ENCODE measurements at regions not wholly inside any gene's neighbourhood (a gene's known extent, or its start where the extent isn't known, plus 50 kb on each side); places are given as distances from the start of the nearest gene placed in this dataset.

DNA sequence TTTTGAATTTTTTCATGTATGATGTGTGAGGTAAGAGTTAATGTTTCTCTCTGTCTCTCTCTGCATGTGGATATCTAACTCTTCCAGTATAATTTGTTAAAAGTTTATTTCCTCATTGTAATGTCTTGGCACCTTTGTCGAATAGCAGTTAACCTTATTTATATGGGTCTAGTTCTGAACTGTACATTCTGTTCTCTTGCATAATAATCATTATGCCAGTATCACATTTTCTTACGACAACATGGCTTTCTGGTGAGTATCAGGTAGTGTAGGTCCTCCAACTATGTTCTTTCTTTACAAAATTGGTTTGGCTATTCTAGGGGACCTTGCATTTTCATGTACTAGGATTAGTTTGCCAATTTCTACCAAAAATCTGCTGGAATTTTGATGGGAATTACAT, 337.0 kb upstream of the FZD8 start:
- intact Hi-C loops (cut with micrococcal nuclease; ENCODE audit: unreplicated experiment): no loop called here
- DNase-seq (ENCODE audit: low read depth, low spot score) (no peak), ATAC-seq (no peak), FAIRE-seq (no peak)
- RAD21 ChIA-PET (ENCODE audit: unreplicated experiment): no interaction called here
- Histone ChIP-seq H2AFZ (ENCODE audit: control insufficient read depth, low read depth, low read length) (no peak overlapping the region), H3K27me3 (replicated peaks in 1 of 2; ENCODE audit: control insufficient read depth in 2 of 2, insufficient read depth in 2 of 2, low read length in 1 of 2) (no peaks in the 10 kb centered on the region), H3K79me2 (ENCODE audit: control insufficient read depth, insufficient read depth, low read length) (no peaks in the 10 kb centered on the region), H3K9ac (ENCODE audit: control insufficient read depth, insufficient read depth, low read length) (no peak overlapping the region), H3K4me1 (ENCODE audit: control insufficient read depth, insufficient read depth, low read length) (no peaks in the 10 kb centered on the region), H3K9me3 (replicated peaks; ENCODE audit: control insufficient read depth, insufficient read depth, low read length) (no peaks in the 10 kb centered on the region), H4K20me1 (ENCODE audit: control insufficient read depth, insufficient read depth) (no peaks in the 10 kb centered on the region), H3K4me2 (ENCODE audit: control insufficient read depth, insufficient read depth) (no peak overlapping the region), H3K36me3 (ENCODE audit: control insufficient read depth in 2 of 2, insufficient read depth in 2 of 2, low read length in 1 of 2) (no peaks in the 10 kb centered on the region), H3K27ac (ENCODE audit: control insufficient read depth, insufficient read depth) (no peak overlapping the region), H3K4me3 (no peak overlapping the region)
- no TSS peak for BruUV-seq (replicated peaks)
- 18% methylated on average over 2 of the region's 2 CpGs for WGBS (ENCODE audit: insufficient coverage, insufficient replicate concordance, low lambda C conversion rate, missing lambda C conversion rate)
- TF ChIP-seq RCOR1 (conservative IDR thresholded peaks at IDR 0.05; ENCODE audit: low read depth, low read length) (no peak), NRF1 (conservative IDR thresholded peaks at IDR 0.05; ENCODE audit: low read depth, low read length) (no peak), CREM (IDR thresholded peaks at IDR 0.05; ENCODE audit: low read depth) (no peak), HDGF (IDR thresholded peaks at IDR 0.05) (no peak), HDAC2 (IDR thresholded peaks at IDR 0.05) (no peak), PAX8 (IDR thresholded peaks at IDR 0.05) (no peak), ZNF274 (IDR thresholded peaks at IDR 0.05; ENCODE audit: insufficient read depth, insufficient read length) (no peak), JUNB (IDR thresholded peaks at IDR 0.05) (no peak), RBBP5 (conservative IDR thresholded peaks at IDR 0.05) (no peak), ZSCAN29 (IDR thresholded peaks at IDR 0.05) (no peak), IKZF1 (conservative IDR thresholded peaks at IDR 0.05) (no peak), POLR2A (IDR thresholded peaks at IDR 0.05; ENCODE audit: low read depth, low read length) (no peak), YBX1 (IDR thresholded peaks at IDR 0.05) (no peak)
- TF ChIP-seq, protein P1, sequence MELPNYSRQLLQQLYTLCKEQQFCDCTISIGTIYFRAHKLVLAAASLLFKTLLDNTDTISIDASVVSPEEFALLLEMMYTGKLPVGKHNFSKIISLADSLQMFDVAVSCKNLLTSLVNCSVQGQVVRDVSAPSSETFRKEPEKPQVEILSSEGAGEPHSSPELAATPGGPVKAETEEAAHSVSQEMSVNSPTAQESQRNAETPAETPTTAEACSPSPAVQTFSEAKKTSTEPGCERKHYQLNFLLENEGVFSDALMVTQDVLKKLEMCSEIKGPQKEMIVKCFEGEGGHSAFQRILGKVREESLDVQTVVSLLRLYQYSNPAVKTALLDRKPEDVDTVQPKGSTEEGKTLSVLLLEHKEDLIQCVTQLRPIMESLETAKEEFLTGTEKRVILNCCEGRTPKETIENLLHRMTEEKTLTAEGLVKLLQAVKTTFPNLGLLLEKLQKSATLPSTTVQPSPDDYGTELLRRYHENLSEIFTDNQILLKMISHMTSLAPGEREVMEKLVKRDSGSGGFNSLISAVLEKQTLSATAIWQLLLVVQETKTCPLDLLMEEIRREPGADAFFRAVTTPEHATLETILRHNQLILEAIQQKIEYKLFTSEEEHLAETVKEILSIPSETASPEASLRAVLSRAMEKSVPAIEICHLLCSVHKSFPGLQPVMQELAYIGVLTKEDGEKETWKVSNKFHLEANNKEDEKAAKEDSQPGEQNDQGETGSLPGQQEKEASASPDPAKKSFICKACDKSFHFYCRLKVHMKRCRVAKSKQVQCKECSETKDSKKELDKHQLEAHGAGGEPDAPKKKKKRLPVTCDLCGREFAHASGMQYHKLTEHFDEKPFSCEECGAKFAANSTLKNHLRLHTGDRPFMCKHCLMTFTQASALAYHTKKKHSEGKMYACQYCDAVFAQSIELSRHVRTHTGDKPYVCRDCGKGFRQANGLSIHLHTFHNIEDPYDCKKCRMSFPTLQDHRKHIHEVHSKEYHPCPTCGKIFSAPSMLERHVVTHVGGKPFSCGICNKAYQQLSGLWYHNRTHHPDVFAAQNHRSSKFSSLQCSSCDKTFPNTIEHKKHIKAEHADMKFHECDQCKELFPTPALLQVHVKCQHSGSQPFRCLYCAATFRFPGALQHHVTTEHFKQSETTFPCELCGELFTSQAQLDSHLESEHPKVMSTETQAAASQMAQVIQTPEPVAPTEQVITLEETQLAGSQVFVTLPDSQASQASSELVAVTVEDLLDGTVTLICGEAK (IDR thresholded peaks at IDR 0.05; ENCODE audit: borderline replicate concordance): no peak
- TF ChIP-seq, protein P2, sequence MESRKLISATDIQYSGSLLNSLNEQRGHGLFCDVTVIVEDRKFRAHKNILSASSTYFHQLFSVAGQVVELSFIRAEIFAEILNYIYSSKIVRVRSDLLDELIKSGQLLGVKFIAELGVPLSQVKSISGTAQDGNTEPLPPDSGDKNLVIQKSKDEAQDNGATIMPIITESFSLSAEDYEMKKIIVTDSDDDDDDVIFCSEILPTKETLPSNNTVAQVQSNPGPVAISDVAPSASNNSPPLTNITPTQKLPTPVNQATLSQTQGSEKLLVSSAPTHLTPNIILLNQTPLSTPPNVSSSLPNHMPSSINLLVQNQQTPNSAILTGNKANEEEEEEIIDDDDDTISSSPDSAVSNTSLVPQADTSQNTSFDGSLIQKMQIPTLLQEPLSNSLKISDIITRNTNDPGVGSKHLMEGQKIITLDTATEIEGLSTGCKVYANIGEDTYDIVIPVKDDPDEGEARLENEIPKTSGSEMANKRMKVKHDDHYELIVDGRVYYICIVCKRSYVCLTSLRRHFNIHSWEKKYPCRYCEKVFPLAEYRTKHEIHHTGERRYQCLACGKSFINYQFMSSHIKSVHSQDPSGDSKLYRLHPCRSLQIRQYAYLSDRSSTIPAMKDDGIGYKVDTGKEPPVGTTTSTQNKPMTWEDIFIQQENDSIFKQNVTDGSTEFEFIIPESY (IDR thresholded peaks at IDR 0.05): no peak
- TF ChIP-seq, protein P3, sequence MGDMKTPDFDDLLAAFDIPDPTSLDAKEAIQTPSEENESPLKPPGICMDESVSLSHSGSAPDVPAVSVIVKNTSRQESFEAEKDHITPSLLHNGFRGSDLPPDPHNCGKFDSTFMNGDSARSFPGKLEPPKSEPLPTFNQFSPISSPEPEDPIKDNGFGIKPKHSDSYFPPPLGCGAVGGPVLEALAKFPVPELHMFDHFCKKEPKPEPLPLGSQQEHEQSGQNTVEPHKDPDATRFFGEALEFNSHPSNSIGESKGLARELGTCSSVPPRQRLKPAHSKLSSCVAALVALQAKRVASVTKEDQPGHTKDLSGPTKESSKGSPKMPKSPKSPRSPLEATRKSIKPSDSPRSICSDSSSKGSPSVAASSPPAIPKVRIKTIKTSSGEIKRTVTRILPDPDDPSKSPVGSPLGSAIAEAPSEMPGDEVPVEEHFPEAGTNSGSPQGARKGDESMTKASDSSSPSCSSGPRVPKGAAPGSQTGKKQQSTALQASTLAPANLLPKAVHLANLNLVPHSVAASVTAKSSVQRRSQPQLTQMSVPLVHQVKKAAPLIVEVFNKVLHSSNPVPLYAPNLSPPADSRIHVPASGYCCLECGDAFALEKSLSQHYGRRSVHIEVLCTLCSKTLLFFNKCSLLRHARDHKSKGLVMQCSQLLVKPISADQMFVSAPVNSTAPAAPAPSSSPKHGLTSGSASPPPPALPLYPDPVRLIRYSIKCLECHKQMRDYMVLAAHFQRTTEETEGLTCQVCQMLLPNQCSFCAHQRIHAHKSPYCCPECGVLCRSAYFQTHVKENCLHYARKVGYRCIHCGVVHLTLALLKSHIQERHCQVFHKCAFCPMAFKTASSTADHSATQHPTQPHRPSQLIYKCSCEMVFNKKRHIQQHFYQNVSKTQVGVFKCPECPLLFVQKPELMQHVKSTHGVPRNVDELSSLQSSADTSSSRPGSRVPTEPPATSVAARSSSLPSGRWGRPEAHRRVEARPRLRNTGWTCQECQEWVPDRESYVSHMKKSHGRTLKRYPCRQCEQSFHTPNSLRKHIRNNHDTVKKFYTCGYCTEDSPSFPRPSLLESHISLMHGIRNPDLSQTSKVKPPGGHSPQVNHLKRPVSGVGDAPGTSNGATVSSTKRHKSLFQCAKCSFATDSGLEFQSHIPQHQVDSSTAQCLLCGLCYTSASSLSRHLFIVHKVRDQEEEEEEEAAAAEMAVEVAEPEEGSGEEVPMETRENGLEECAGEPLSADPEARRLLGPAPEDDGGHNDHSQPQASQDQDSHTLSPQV (IDR thresholded peaks at IDR 0.05): no peak
- CTCF ChIA-PET: no interaction called here
- SMC1A ChIA-PET (ENCODE audit: uncharacterized antibody, unreplicated experiment): no interaction called here
- in situ Hi-C loops (cut with MboI): no loop called here
- POLR2A ChIA-PET: no interaction called here
